ENCODE measurements at regions not wholly inside any gene's neighbourhood (a gene's known extent, or its start where the extent isn't known, plus 50 kb on each side); places are given as distances from the start of the nearest gene placed in this dataset.

DNA sequence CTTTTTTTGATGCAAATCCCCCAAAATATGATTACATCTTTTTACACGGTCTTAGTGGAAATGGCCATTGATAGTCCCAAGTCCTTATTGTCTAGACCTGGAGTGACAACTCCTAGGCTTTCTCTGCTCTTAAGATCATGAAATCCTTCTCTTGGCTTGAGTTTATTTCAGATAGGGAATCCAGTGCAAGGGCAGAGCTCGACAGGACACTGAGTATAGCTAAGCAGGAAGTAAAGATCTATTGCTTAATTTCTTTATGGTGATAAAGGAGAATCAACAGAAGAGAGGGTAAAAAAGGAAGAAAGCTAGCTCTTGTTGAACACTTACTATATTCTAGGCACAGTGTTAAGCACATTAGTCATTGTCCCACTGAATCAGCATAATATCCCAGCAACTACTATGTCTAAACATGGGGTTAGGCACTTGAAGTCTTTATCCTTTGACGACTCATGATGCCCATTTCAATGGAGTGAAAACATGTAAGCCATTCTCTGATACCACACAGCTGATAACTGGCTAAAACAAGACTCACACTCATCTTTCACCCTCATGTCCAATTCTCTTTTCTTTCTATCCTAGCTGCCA is 74.1 kb upstream of the LRATD1 start:
- H3K27ac ChIP-seq = no peak overlapping the region

DNA sequence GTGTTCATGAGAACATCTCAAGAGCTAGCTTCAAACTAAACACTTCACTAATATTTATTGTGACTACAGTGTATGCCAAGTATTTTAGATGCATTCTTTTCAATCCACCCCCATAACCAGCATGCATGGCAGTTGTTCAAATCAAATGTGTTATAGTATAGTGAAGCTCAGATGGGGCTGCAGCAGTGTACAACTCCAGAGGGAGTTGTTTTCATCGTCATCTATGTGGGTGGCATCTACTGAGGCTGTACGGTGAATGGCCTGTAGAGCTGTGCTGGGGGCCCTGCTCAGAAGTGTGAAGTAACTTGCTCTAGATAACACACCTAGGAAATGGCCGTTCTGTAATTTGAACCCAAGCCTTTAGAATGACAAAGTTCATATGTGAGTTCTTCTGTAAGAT is 71.8 kb upstream of the LRATD1 start:
- no peak for DNase-seq
- TF ChIP-seq, protein P1, sequence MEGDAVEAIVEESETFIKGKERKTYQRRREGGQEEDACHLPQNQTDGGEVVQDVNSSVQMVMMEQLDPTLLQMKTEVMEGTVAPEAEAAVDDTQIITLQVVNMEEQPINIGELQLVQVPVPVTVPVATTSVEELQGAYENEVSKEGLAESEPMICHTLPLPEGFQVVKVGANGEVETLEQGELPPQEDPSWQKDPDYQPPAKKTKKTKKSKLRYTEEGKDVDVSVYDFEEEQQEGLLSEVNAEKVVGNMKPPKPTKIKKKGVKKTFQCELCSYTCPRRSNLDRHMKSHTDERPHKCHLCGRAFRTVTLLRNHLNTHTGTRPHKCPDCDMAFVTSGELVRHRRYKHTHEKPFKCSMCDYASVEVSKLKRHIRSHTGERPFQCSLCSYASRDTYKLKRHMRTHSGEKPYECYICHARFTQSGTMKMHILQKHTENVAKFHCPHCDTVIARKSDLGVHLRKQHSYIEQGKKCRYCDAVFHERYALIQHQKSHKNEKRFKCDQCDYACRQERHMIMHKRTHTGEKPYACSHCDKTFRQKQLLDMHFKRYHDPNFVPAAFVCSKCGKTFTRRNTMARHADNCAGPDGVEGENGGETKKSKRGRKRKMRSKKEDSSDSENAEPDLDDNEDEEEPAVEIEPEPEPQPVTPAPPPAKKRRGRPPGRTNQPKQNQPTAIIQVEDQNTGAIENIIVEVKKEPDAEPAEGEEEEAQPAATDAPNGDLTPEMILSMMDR (IDR thresholded peaks at IDR 0.05; ENCODE audit: low read depth, low read length, missing control alignments) = no peak
- no peak overlapping the region for H3K27ac ChIP-seq
- no peaks in the 10 kb centered on the region for H3K27me3 ChIP-seq (replicated peaks)
- no peak overlapping the region for H3K4me3 ChIP-seq (ENCODE audit: low read depth, low read length)
- no peaks in the 10 kb centered on the region for H3K36me3 ChIP-seq (replicated peaks)
- in situ Hi-C loops (cut with HindIII; ENCODE audit: low pct_ligation_motif_present, low sequenced_read_pairs) = no loop called here

More for the DNA sequence above, 74.1 kb upstream of the LRATD1 start:
- no peak overlapping the region for H3K4me3 ChIP-seq (ENCODE audit: low read depth, low read length)
- no peaks in the 10 kb centered on the region for H3K27me3 ChIP-seq (replicated peaks)
- TF ChIP-seq, protein P1 (IDR thresholded peaks at IDR 0.05; ENCODE audit: low read depth, low read length, missing control alignments) = no peak
- no peaks in the 10 kb centered on the region for H3K36me3 ChIP-seq (replicated peaks)
- in situ Hi-C loops (cut with HindIII; ENCODE audit: low pct_ligation_motif_present, low sequenced_read_pairs) = no loop called here
- DNase-seq = no peak

DNA sequence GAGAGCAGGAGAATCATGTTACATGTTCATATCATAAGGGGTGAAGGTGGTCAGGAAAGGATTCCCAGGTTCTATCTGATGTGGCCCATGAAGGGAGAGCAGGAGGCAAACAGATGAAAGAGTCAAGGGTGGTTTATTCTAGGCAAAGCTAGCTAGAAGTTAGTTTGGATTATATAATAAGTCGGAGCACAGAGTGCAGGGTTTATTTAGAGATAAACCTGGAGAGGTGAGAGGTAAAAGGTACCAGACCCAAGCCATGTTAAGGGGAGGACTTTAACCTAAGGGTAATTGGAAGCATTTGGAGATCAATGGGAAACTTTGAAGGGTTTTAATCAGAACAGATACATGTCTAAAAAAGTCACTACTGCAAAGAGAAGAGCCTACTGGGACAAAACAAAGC is 69.2 kb upstream of the LRATD1 start:
- DNase-seq = no peak
- in situ Hi-C loops (cut with HindIII; ENCODE audit: low pct_ligation_motif_present, low sequenced_read_pairs) = no loop called here
- Histone ChIP-seq H3K27me3 (replicated peaks) (no peaks in the 10 kb centered on the region), H3K27ac (no peak overlapping the region), H3K36me3 (replicated peaks) (no peaks in the 10 kb centered on the region), H3K4me3 (ENCODE audit: low read depth, low read length) (no peak overlapping the region)
- TF ChIP-seq, protein P1 (IDR thresholded peaks at IDR 0.05; ENCODE audit: low read depth, low read length, missing control alignments) = no peak

DNA sequence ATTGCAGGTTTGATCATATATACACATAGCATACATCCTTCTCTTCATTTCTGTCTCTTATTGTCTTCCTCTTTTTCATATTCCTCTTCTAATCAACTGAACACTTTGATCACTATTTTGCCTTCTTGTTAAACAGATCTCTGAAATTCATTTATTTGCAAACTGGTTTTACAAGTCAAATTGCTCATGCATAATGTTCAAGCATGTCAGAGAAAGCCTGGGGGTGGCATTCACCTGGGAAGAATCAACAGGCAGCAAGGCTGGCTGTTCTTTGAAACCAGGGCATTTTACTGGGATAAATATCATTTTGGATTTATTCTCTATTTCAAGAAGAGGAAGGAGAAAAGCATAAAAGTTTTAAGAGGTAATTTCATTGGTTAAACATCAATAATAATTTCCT is 66.9 kb upstream of the LRATD1 start:
- DNase-seq = no peak
- no peaks in the 10 kb centered on the region for H3K27me3 ChIP-seq (replicated peaks)

DNA sequence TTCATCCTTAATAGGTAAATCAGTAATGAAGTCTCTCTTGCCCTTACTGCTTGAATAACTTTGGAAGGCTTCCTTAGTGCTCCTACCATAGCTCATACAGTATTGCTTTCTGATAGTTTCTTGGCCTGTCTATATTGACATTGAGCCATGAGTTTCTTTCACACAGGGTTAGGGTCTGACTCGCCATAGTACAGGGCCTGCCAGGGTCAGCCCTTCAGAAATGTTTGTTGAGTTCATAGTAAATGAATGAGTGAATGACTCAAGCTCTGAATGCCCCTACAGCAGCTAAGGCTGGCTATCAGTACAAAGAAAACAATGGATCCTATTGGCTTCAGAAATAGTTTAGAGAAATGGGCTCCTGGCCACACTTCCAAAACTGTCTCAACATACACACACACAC is 65.0 kb upstream of the LRATD1 start:
- Histone ChIP-seq H3K27ac (no peak overlapping the region), H3K4me3 (ENCODE audit: low read depth, low read length) (no peak overlapping the region), H3K36me3 (replicated peaks) (no peaks in the 10 kb centered on the region), H3K27me3 (replicated peaks) (no peaks in the 10 kb centered on the region)
- DNase-seq = peak; percentile 1
- in situ Hi-C loops (cut with HindIII; ENCODE audit: low pct_ligation_motif_present, low sequenced_read_pairs) = no loop called here
- TF ChIP-seq, protein P1 (IDR thresholded peaks at IDR 0.05; ENCODE audit: low read depth, low read length, missing control alignments) = no peak

More for the DNA sequence above, 66.9 kb upstream of the LRATD1 start:
- TF ChIP-seq, protein P1 (IDR thresholded peaks at IDR 0.05; ENCODE audit: low read depth, low read length, missing control alignments) = no peak
- H3K36me3 ChIP-seq (replicated peaks) = no peaks in the 10 kb centered on the region
- in situ Hi-C loops (cut with HindIII; ENCODE audit: low pct_ligation_motif_present, low sequenced_read_pairs) = no loop called here
- no peak overlapping the region for H3K4me3 ChIP-seq (ENCODE audit: low read depth, low read length)
- no peak overlapping the region for H3K27ac ChIP-seq

DNA sequence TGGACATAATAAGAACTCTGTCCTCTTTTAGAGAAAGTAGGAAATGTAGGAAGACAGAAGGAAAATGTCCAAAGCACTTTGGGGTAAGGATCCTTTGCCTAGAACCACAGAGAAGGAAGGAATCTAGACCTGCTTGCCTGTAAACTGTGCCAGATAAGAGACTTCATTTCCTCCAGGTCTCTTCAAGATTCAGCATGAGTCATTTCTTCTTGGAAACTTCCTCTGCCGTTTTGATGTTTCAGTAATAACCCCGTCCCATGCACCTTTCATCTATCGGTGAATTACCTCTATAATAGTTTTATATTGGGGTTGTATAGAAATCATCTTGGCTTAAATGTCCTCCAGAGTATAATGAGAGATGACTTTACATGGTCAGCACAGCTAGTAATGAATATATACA is 63.2 kb upstream of the LRATD1 start:
- in situ Hi-C loops (cut with HindIII; ENCODE audit: low pct_ligation_motif_present, low sequenced_read_pairs) = no loop called here
- DNase-seq = no peak
- no peak overlapping the region for H3K4me3 ChIP-seq (ENCODE audit: low read depth, low read length)
- H3K36me3 ChIP-seq (replicated peaks) = no peaks in the 10 kb centered on the region
- H3K27me3 ChIP-seq (replicated peaks) = no peaks in the 10 kb centered on the region
- TF ChIP-seq, protein P1 (IDR thresholded peaks at IDR 0.05; ENCODE audit: low read depth, low read length, missing control alignments) = no peak
- no peak overlapping the region for H3K27ac ChIP-seq

Measured in brain microvascular endothelial cell (primary cell).